Activated CD8-positive, alpha-beta T cell treated with anti-CD3 and anti-CD28 coated beads for 36 hours (primary cell): ENCODE measurements at regions not wholly inside any gene's neighbourhood (a gene's known extent, or its start where the extent isn't known, plus 50 kb on each side); places are given as distances from the start of the nearest gene placed in this dataset.

Source experiments
- ATAC-seq: fragments of 200-7000 bp; cut with Tn5 transposase; one replicate; pipeline ENCODE4 v1.10.0; 2021; ENCODE audit warnings: mild to moderate bottlenecking, moderate library complexity
- CTCF ChIA-PET: fragments of 350-600 bp; sonication (Branson Sonifier 250); formaldehyde crosslinking; loops from one replicate; lab custom pipeline; 2021; ENCODE audit warnings: antibody characterized with exemption; lab: Charles Lee
- POLR2A ChIA-PET: fragments of 350-600 bp; sonication (Branson Sonifier 250); formaldehyde crosslinking; loops from one replicate; lab custom pipeline; 2021; ENCODE audit warnings: antibody characterized with exemption; lab: Charles Lee
- DNase-seq: peaks from one replicate; pipeline ENCODE4 v3.0.0-alpha.2; 2020
- H3K27ac Mint-ChIP-seq: one replicate; pipeline ENCODE4 v1.8.0; 2021; ENCODE audit warnings: mild to moderate bottlenecking, mixed read lengths
- H3K27me3 Mint-ChIP-seq: one replicate; pipeline ENCODE4 v1.8.0; 2021; ENCODE audit warnings: mixed read lengths
- H3K36me3 Mint-ChIP-seq: one replicate; pipeline ENCODE4 v1.8.0; 2021; ENCODE audit warnings: low read depth, mixed read lengths
- H3K4me1 Mint-ChIP-seq: one replicate; pipeline ENCODE4 v1.8.0; 2021; ENCODE audit warnings: low read depth, mixed read lengths
- H3K4me3 Mint-ChIP-seq: one replicate; pipeline ENCODE4 v1.8.0; 2021; ENCODE audit warnings: mild to moderate bottlenecking, moderate library complexity, mixed read lengths
- H3K9me3 Mint-ChIP-seq: one replicate; pipeline ENCODE4 v1.8.0; 2021; ENCODE audit warnings: mixed read lengths
- CTCF ChIP-seq: fragments of 200-600 bp; IDR thresholded peaks from one replicate; pipeline ENCODE4 v1.8.0; 2022; ENCODE audit warnings: antibody characterized with exemption, mild to moderate bottlenecking
- intact Hi-C: fragments of 100-400 bp; cut with micrococcal nuclease; formaldehyde crosslinking; loops from one replicate; pipeline ENCODE4 v1.10.0; 2022

DNA sequence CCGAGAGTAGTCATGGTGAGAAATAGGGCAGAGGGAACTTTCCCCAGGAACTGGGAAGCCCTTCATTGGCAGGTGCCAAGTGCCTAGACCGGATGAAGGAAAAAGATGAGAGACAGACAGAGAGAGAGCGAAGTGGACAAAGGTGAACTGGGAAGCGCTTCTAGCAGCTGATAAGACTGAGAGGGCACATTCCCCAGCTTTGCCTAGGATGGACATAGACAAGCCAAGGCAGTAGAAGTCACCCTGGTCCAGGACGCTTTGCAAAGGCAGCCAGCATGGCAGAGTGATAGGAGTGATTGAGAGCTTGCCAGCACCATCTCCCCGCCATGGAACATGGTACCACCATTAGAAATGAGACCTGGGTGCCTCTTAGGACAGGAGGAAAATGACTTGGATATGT lies 372.8 kb upstream of the MGMT start:
- intact Hi-C loops, result no loop called here
- Mint-ChIP-seq H3K9me3 (no peaks in the 10 kb centered on the region), H3K4me1 (no peaks in the 10 kb centered on the region), H3K4me3 (no peak overlapping the region), H3K27ac (no peak overlapping the region), H3K36me3 (no peaks in the 10 kb centered on the region), H3K27me3 (no peaks in the 10 kb centered on the region)
- DNase-seq (no peak), ATAC-seq (no peak)
- CTCF ChIA-PET, result no interaction called here
- POLR2A ChIA-PET, result no interaction called here
- no peak for TF ChIP-seq CTCF

- H3K27ac Mint-ChIP-seq, result no peak overlapping the region
- no peaks in the 10 kb centered on the region for H3K4me1 Mint-ChIP-seq
- intact Hi-C loops, result no loop called here
- no peak for TF ChIP-seq CTCF
- ChIA-PET CTCF (no interaction called here), POLR2A (no interaction called here)
- DNase-seq (no peak), ATAC-seq (no peak)
- H3K9me3 Mint-ChIP-seq, result no peaks in the 10 kb centered on the region
- no peak overlapping the region for H3K4me3 Mint-ChIP-seq
- no peaks in the 10 kb centered on the region for H3K36me3 Mint-ChIP-seq
- no peaks in the 10 kb centered on the region for H3K27me3 Mint-ChIP-seq
Measured at GRCh38 chr10:129094861-129095260, 372.2 kb upstream of the MGMT start.

GRCh38 chr10:129095680-129096064 lies 371.4 kb upstream of the MGMT start:
- POLR2A ChIA-PET, result no interaction called here
- ATAC-seq, result no peak
- no peaks in the 10 kb centered on the region for H3K27me3 Mint-ChIP-seq
- intact Hi-C loops, result no loop called here
- no peaks in the 10 kb centered on the region for H3K36me3 Mint-ChIP-seq
- peaks cover 2% of the 10 kb centered on the region for H3K4me1 Mint-ChIP-seq
- CTCF ChIA-PET, result no interaction called here
- no peak overlapping the region for H3K4me3 Mint-ChIP-seq
- no peak for DNase-seq
- H3K27ac Mint-ChIP-seq, result no peak overlapping the region
- TF ChIP-seq CTCF, result no peak
- H3K9me3 Mint-ChIP-seq, result no peaks in the 10 kb centered on the region

DNA sequence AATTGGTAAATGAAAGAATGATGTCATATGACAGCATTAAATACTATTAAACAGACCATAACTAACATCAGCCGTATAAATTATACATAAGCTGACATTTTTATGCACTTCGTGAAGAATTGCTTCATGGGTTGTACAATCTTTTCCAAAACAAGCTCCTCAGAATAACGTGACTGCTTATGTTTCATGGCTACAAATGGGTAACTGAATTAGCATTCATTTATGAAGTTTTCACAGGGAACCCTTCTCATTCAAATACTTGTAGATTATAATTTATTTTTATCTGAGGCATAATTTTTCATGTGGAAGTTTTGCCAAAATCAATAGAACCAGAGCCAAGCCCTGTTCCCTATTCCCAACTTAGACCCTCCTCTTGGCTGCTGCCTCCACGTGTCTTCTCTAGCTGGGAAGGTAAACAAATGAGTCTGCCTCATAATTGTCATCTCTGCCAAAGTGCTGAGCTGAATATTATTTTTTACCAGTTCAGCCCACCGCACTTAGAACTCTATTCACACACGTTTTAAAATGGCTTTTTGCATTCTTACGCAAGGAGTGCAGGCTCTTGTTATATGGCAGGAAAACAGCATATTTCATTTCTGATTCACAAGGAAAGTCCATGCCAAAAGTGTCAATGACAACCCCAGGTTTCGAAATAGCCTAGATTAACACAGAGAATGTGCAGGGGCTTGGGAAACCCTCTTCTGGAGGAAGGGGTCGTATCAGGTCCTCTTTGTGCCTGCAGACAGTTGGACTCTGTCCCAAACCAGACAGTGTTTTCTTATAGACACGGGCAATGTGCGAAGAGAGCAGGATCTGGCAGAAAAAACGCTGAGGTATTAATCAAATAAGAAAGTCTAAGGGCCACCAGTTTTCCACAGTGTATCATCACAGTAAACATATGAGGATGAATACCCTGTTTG lies 370.7 kb upstream of the MGMT start:
- Mint-ChIP-seq H3K27ac (no peak overlapping the region), H3K27me3 (no peaks in the 10 kb centered on the region), H3K4me1 (peaks cover 7% of the 10 kb centered on the region), H3K9me3 (no peaks in the 10 kb centered on the region), H3K4me3 (no peak overlapping the region), H3K36me3 (no peaks in the 10 kb centered on the region)
- POLR2A ChIA-PET, result no interaction called here
- DNase-seq (no peak), ATAC-seq (no peak)
- intact Hi-C loops, result no loop called here
- TF ChIP-seq CTCF, result no peak
- CTCF ChIA-PET, result no interaction called here

GRCh38 chr10:129097776-129098330 lies 369.2 kb upstream of the MGMT start:
- H3K36me3 Mint-ChIP-seq, result no peaks in the 10 kb centered on the region
- CTCF ChIA-PET, result no interaction called here
- no peak for TF ChIP-seq CTCF

More at GRCh38 chr10:129097776-129098330, 369.2 kb upstream of the MGMT start:
- intact Hi-C loops, result no loop called here
- POLR2A ChIA-PET, result no interaction called here
- Mint-ChIP-seq H3K4me1 (peaks cover 19% of the 10 kb centered on the region), H3K27me3 (no peaks in the 10 kb centered on the region), H3K4me3 (no peak overlapping the region), H3K9me3 (no peaks in the 10 kb centered on the region), H3K27ac (no peak overlapping the region)
- DNase-seq (no peak), ATAC-seq (no peak)
